ENCODE measurements at regions not wholly inside any gene's neighbourhood (a gene's known extent, or its start where the extent isn't known, plus 50 kb on each side); places are given as distances from the start of the nearest gene placed in this dataset.
"Not testable (repeated sequence)": the region's sequence is repeated elsewhere in the genome, so short reads cannot be mapped to it uniquely, and the experiment has no call there.

DNA sequence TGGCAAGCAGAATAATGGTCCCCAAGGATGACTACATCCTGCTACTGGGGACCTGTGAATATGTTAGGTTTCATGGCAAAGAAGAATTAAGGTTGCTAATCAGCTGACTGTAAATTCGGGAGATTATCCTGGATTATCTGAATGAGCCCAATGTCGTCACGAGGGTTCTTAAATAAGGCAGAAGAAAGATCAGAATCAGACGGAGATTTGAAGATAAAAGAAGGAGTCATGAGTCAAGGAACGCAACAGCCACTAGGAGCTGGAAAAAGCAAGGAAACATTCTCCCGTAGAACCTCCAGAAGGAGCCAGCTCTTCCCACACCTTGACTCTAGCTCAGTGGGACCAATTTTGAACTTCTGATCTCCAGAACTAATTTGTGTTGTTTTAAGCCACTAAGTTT, 82.9 kb upstream of the APBB1IP start:
- Mint-ChIP-seq H3K36me3 (no peaks in the 10 kb centered on the region), H3K9me3 (no peaks in the 10 kb centered on the region), H3K27ac (no peak overlapping the region), H3K27me3 (peaks cover 0 to 3% (median 0%) of the 10 kb centered on the region in 5 donors), H3K4me3 (no peak overlapping the region), H3K4me1 (peaks cover 0 to 2% (median 0%) of the 10 kb centered on the region in 4 donors)
- POLR2A ChIA-PET = no interaction called here
- ATAC-seq (no peak), DNase-seq (no peak)

DNA sequence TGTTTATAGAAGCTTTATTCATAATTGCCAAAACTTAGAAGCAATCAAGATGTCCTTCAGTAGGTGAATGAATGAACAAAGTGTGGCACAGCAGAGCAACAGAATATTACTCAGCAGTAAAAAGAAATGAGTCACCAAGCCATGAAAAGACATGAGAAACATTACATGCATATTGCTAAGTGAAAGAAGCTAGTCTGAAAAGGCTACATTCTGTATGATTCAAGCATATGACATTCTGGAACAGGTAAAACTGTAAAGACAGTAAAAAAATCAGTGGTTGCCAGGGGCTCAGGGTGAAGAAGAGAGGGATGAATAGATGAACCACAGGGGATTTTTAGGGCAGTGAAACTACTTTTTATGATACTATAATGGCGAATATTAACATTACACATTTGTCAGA, 80.9 kb upstream of the APBB1IP start:
- no peak overlapping the region for H3K4me3 Mint-ChIP-seq
- H3K27ac Mint-ChIP-seq = no peak overlapping the region
- POLR2A ChIA-PET = no interaction called here
- H3K36me3 Mint-ChIP-seq = no peaks in the 10 kb centered on the region
- H3K27me3 Mint-ChIP-seq = peaks cover 0 to 3% (median 0%) of the 10 kb centered on the region in 5 donors
- no peaks in the 10 kb centered on the region for H3K9me3 Mint-ChIP-seq
- DNase-seq = no peak
- H3K4me1 Mint-ChIP-seq = peaks cover 0 to 2% (median under 1%) of the 10 kb centered on the region in 4 donors
- ATAC-seq = no peak

DNA sequence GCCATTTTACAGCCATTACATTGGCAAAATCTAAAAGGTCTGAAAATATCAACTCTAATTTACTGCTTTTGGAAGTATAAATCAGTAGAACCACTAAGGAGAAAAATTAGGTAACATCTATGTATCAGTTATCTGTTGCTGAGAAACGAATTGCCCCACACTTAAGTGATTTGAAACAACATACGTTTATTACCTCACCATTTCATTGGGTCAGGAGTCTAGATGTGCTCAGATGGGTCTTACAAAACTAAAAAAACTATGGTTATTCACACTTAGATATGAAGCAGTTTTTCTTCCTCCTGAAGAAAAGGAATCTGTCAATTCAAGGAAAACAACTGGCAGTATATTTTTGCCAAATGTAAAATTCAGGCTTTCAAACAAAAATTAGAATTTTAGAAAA, 80.1 kb upstream of the APBB1IP start:
- no peaks in the 10 kb centered on the region for H3K9me3 Mint-ChIP-seq
- POLR2A ChIA-PET = no interaction called here
- peaks cover 0 to 2% (median under 1%) of the 10 kb centered on the region in 4 donors for H3K4me1 Mint-ChIP-seq
- ATAC-seq (no peak), DNase-seq (no peak)
- no peaks in the 10 kb centered on the region for H3K36me3 Mint-ChIP-seq
- no peak overlapping the region for H3K27ac Mint-ChIP-seq
- H3K27me3 Mint-ChIP-seq = peaks cover 0 to 4% (median 0%) of the 10 kb centered on the region in 5 donors
- H3K4me3 Mint-ChIP-seq = no peak overlapping the region

DNA sequence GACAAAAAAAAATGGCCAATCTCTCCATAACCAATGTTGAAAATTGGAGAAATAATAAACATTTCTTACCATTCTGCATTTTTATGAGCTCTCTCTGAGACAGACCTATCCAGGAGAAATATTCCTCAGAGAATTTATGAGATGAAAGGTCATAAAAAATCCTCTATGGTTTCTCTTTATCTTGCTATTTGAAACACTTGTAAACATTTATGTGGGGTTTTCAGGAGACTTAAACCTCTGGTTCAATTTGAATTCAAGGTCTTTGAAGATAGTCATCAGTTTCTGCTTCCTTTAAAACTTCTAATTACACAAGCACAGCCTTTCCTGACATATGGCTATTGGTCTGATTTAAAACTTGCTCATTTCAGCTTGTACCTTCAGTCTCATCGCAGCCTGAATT, 78.5 kb upstream of the APBB1IP start:
- H3K27ac Mint-ChIP-seq = no peak overlapping the region
- no peak overlapping the region for H3K4me3 Mint-ChIP-seq
- H3K27me3 Mint-ChIP-seq = peaks cover 0 to 1% (median 0%) of the 10 kb centered on the region in 5 donors
- H3K36me3 Mint-ChIP-seq = no peaks in the 10 kb centered on the region
- no peak for DNase-seq
- POLR2A ChIA-PET = no interaction called here
- no peak for ATAC-seq
- no peaks in the 10 kb centered on the region for H3K9me3 Mint-ChIP-seq
- H3K4me1 Mint-ChIP-seq = peaks cover 0 to 2% (median under 1%) of the 10 kb centered on the region in 4 donors

DNA sequence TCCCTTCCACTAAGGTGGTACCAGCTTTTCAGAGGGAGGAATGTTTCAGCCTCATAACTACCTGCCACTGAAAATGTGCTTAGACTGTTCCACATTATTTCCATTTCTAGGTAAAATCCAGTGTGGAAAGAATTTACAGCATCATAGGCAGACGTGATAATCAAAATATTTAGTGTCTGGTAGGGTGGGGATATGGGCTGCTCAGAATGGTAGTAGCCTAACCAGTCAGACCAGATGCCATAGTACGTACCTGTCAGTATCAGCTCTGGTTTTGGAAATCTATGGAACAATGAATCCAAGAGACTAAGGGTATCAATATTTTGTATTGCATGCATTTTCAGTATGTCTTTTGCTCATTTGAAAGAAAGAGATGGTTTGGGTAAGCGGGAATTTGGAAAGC, 76.8 kb upstream of the APBB1IP start:
- ATAC-seq (no peak), DNase-seq (no peak)
- H3K36me3 Mint-ChIP-seq = no peaks in the 10 kb centered on the region
- H3K9me3 Mint-ChIP-seq = peaks cover 0 to 2% (median 0%) of the 10 kb centered on the region in 9 donors
- H3K27ac Mint-ChIP-seq = no peak overlapping the region
- H3K4me1 Mint-ChIP-seq = peaks cover 0 to 1% (median 0%) of the 10 kb centered on the region in 4 donors
- POLR2A ChIA-PET = no interaction called here
- H3K27me3 Mint-ChIP-seq = peaks cover 0 to 1% (median 0%) of the 10 kb centered on the region in 5 donors
- no peak overlapping the region for H3K4me3 Mint-ChIP-seq

DNA sequence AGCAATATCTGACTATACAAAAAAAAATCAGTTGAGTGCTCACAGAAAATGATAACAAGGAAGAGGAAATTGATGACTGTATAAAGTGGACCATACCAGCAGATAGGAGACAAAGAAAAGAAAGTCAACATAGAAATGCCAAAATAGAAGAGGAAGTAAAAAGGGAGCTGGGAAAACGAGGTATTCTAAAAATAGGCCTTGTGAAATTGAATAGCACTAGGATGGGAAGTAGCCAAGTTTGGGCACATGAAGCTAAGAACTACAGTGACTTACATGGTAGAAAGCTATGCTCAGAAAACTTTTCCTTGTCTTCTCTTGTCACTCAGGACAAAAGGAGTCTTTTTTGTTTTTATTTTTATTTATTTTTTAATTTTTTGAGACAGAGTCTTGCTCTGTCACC, 76.2 kb upstream of the APBB1IP start:
- peaks cover 0 to 1% (median 0%) of the 10 kb centered on the region in 5 donors for H3K27me3 Mint-ChIP-seq
- DNase-seq = no peak
- peaks cover 0 to 2% (median 0%) of the 10 kb centered on the region in 9 donors for H3K9me3 Mint-ChIP-seq
- H3K4me3 Mint-ChIP-seq = no peak overlapping the region
- no peaks in the 10 kb centered on the region for H3K36me3 Mint-ChIP-seq
- H3K4me1 Mint-ChIP-seq = peaks cover 0 to 1% (median 0%) of the 10 kb centered on the region in 4 donors
- ATAC-seq = no peak
- POLR2A ChIA-PET = no interaction called here
- no peak overlapping the region for H3K27ac Mint-ChIP-seq

DNA sequence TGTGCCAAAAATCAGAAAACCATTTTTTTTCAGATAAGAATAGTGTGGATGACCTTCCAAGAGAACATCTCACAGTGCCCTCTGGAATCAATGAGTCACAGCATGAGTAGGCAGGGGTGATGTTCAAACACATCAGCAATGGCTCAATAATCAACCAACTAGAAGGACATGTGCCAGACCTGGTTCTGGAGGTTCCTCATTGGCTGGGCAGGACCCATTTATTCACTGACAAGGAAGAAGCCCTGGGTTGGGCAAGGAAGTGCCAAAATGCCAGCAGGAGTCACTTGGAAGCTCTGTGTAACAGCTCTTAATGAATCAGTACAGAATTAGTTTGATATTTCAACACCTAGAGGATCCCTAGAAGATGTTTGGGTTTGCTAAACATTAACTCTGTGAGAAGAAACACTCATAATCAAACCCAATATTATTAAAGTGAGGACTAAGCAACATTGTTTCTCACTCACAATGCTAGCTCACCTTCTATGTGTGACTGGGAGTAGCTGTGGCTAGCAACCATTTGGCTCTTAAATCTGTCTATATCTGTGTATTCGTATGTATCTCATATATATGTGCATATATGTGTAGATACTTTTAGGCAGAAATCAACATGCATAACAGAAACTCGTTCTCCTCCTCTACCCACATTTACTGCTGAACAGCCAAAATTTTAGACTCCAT, 72.3 kb upstream of the APBB1IP start:
- no peak overlapping the region for H3K4me3 Mint-ChIP-seq
- POLR2A ChIA-PET = no interaction called here
- DNase-seq (no peak), ATAC-seq (no peak)
- H3K4me1 Mint-ChIP-seq = peaks cover 0 to 2% (median 0%) of the 10 kb centered on the region in 4 donors
- H3K36me3 Mint-ChIP-seq = peaks cover 0 to 6% (median 0%) of the 10 kb centered on the region in 3 donors
- H3K9me3 Mint-ChIP-seq = peaks cover 0 to 11% (median 5%) of the 10 kb centered on the region in 9 donors
- H3K27ac Mint-ChIP-seq = no peak overlapping the region
- peaks cover 0 to 4% (median 0%) of the 10 kb centered on the region in 5 donors for H3K27me3 Mint-ChIP-seq

DNA sequence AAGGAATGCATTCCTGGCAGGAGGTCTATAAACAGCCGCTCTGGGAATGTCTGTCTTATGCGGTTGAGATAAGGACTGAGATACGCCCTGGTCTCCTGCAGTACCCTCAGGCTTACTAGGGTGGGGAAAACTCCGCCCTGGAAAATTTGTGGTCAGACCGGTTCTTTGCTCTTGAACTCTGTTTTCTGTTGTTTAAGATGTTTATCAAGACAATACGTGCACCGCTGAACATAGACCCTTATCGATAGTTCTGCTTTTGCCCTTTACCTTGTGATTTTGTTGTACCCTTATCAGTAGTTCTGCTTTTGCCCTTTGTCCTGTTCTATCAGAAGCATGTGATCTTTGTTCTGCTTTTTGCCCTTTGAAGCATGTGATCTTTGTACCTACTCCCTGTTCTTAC, 71.1 kb upstream of the APBB1IP start:
- H3K4me3 Mint-ChIP-seq, DNase-seq, POLR2A ChIA-PET, ATAC-seq, H3K27ac Mint-ChIP-seq, H3K4me1 Mint-ChIP-seq, H3K27me3 Mint-ChIP-seq, H3K36me3 Mint-ChIP-seq: not testable (repeated sequence)
- peaks cover 0 to 11% (median 5%) of the 10 kb centered on the region in 9 donors for H3K9me3 Mint-ChIP-seq

DNA sequence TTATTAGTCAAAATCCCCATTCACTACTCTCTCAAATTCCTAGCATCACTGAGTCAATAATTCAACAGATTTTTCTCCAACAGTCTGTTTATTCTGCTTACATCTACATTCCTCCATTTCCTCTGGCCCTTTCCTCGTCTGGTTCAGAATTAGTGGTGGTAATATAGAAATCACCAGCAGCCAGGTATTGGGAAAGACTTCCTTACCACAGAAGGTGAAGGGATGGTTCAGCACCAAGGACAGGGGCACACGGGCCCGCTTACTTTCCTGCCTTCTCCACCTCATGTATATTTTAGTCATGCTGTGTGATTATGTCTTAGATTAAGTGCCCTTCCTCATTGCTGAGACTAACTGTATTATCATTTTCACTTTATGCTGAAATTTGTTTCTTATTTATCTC, 70.4 kb upstream of the APBB1IP start:
- H3K36me3 Mint-ChIP-seq = peaks cover 0 to 6% (median 0%) of the 10 kb centered on the region in 3 donors
- DNase-seq = peak in 6 of 10 donors; percentile 2 to 29 (median 9)
- no peak overlapping the region for H3K27ac Mint-ChIP-seq
- peaks cover 0 to 11% (median 5%) of the 10 kb centered on the region in 9 donors for H3K9me3 Mint-ChIP-seq
- peaks cover 0 to 4% (median 0%) of the 10 kb centered on the region in 5 donors for H3K27me3 Mint-ChIP-seq
- no peak for ATAC-seq
- peaks cover 0 to 3% (median 1%) of the 10 kb centered on the region in 4 donors for H3K4me1 Mint-ChIP-seq
- POLR2A ChIA-PET = no interaction called here
- H3K4me3 Mint-ChIP-seq = no peak overlapping the region

DNA sequence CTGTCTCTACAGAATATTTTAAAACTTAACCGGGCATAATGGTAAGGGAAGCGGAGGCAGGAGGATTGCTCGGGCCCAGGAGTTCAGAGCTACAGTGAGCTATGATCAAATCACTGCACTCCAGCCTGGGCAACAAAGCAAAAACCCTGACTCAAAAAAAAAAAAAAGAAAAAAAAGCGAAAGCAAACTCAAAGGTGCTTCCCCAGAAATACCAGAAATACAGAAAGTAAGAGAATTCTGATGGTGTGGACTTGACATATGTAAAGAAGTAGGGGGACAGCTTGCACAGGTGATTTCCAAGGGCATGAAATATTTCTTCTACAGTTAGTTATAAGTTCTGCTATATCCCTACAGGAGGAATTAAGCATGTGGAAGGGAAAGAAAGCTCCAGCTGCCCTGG, 69.7 kb upstream of the APBB1IP start:
- H3K27me3 Mint-ChIP-seq = peaks cover 0 to 4% (median 0%) of the 10 kb centered on the region in 5 donors
- no peak overlapping the region for H3K4me3 Mint-ChIP-seq
- DNase-seq (no peak), ATAC-seq (no peak)
- H3K27ac Mint-ChIP-seq = no peak overlapping the region
- H3K36me3 Mint-ChIP-seq = peaks cover 0 to 6% (median 0%) of the 10 kb centered on the region in 3 donors
- peaks cover 0 to 8% (median 1%) of the 10 kb centered on the region in 4 donors for H3K4me1 Mint-ChIP-seq
- H3K9me3 Mint-ChIP-seq = peaks cover 0 to 11% (median 5%) of the 10 kb centered on the region in 9 donors
- POLR2A ChIA-PET = no interaction called here

DNA sequence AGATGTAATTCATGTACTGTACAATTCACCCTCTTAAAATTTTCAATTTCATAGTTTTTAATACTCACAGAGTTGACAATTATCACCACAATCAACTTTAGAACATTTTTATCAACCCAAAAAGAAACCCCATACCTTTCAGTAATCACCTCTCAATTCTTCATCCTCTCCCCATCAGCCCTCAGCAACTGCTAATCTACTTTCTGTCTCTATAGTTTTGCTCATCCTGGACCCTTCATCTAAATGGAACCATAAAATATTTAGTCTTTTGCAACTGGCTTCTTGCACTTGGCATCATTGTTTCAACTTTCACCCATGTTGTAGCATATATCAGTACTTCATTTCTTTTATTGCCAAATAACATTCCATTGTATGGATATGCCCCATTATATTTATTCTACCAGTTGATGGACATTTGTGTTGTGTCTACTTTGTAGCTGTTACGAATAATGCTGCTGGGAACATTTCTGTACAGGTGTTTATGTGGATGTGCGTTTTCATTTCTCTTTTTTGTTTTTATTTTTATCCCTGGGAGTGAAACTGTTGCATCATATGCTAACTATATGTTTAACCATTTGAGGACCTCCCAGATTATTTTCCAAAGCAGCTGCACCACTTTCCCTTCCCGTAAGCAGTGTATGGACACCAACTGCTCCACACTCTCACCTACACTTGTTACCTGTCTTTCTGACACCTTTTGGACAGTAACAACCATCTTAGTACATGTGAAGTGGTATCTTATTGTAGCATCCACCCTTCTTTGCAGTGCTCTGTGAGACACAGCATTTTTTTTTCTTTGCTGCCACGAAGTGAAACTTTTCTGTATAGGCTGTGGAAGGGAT, 65.4 kb upstream of the APBB1IP start:
- peaks cover 0 to 12% (median 0%) of the 10 kb centered on the region in 4 donors for H3K4me1 Mint-ChIP-seq
- no peak for ATAC-seq
- DNase-seq = no peak
- no peak overlapping the region for H3K4me3 Mint-ChIP-seq
- H3K9me3 Mint-ChIP-seq = peaks cover 0 to 12% (median 5%) of the 10 kb centered on the region in 9 donors
- POLR2A ChIA-PET = no interaction called here
- peaks cover 0 to 8% (median 0%) of the 10 kb centered on the region in 3 donors for H3K36me3 Mint-ChIP-seq
- peak overlapping the region in 1 of 10 donors; percentile 2 for H3K27ac Mint-ChIP-seq
- no peaks in the 10 kb centered on the region for H3K27me3 Mint-ChIP-seq

DNA sequence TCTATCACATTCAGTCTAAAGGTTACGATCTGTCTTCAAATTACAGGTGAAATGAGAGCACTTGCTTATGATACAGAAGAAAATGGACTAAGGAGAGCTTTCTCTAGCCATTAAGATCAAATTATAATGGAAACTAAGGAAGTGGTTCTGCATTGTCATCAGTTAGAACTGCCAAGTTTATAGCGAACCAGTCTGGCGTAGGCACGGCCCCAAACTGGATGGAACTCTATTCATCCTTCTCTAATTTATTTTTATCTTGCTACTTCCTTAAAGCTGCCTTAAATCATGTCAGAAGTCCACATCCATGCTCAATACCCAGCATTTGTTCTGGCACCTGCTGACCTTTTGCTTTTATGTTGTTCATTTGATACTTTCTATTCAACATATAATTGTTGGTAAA, 63.7 kb upstream of the APBB1IP start:
- Mint-ChIP-seq H3K4me1 (peaks cover 0 to 12% (median 1%) of the 10 kb centered on the region in 4 donors), H3K27ac (no peak overlapping the region), H3K36me3 (peaks cover 0 to 8% (median 0%) of the 10 kb centered on the region in 3 donors), H3K27me3 (no peaks in the 10 kb centered on the region), H3K4me3 (no peak overlapping the region), H3K9me3 (peaks cover 0 to 15% (median 5%) of the 10 kb centered on the region in 9 donors)
- ATAC-seq (no peak), DNase-seq (no peak)
- POLR2A ChIA-PET = no interaction called here

DNA sequence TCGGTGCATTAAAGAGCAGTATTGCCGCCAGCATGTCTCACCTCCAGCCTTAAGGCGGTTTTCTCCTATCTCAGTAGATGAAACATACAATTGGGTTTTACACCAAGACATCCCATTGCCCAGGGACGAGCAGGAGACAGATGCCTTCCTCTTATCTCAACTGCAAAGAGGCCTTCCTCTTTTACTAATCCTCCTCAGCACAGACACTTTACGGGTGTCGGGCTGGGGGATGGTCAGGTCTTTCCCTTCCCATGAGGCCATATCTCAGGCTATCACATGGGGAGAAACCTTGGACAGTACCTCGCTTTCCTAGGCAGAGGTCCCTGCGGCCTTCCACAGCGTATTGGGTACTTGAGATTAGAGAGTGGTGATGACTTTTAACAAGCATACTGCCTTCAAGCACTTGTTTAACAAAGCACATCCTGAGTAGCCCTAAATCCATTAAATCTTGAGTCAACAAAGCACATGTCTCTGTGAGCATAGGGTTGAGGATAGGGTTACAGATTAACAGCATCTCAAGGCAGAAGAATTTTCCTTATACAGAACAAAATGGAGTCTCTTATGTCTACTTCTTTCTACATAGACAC, 60.8 kb upstream of the APBB1IP start:
- H3K36me3 Mint-ChIP-seq, H3K27ac Mint-ChIP-seq, DNase-seq, H3K27me3 Mint-ChIP-seq, POLR2A ChIA-PET, ATAC-seq, H3K4me3 Mint-ChIP-seq: not testable (repeated sequence)
- H3K4me1 Mint-ChIP-seq = peaks cover 0 to 12% (median 1%) of the 10 kb centered on the region in 4 donors
- peaks cover 0 to 15% (median 3%) of the 10 kb centered on the region in 9 donors for H3K9me3 Mint-ChIP-seq
